HepG2 (cell line): ENCODE measurements at regions not wholly inside any gene's neighbourhood (a gene's known extent, or its start where the extent isn't known, plus 50 kb on each side); places are given as distances from the start of the nearest gene placed in this dataset.

Experiments used
- ATAC-seq: fragments of 200-7000 bp; cut with Tn5 transposase; 3 replicates; pipeline ENCODE4 v1.9.1; 2020; ENCODE audit warnings: mild to moderate bottlenecking, moderate library complexity
- BruUV-seq: library from RNA; stranded (reverse); fragments of 400-500 nt; replicated peaks from 2 replicates; lab custom pipeline; 2021; lab: Mats Ljungman, UMichigan
- CTCF ChIA-PET: fragments of 300-600 bp; formaldehyde crosslinking; extraction: SDS; loops from one replicate; lab custom pipeline; 2021; ENCODE audit warnings: low total read pairs, inconsistent platforms, low intra/inter-chr PET ratio; lab: Yijun Ruan, JAX
- POLR2A ChIA-PET: fragments of 350-600 bp; sonication (Branson Sonifier 250); formaldehyde crosslinking; loops from one replicate; lab custom pipeline; 2020; ENCODE audit warnings: antibody characterized with exemption, inconsistent platforms; lab: Yijun Ruan, JAX
- DNase-seq: peaks from one replicate; pipeline ENCODE4 v3.0.0-alpha.2; 2015; ENCODE audit warnings: low spot score
- FAIRE-seq: peaks from 3 replicates; lab custom pipeline; 2011; peaks lifted over from hg19 to GRCh38; lab: Jason Lieb, UNC
- H2AFZ ChIP-seq: one replicate; pipeline ENCODE4 v1.6.1; 2011; ENCODE audit warnings: low read length, inconsistent platforms
- H3K27ac ChIP-seq: fragments of 300-600 bp; 3 replicates; pipeline ENCODE4 v1.8.0; 2011; ENCODE audit warnings: mixed run types, mild to moderate bottlenecking, mixed read lengths, low read length, inconsistent platforms; ENCODE audit not compliant: insufficient read depth; ENCODE audit errors: extremely low read length
- H3K27me3 ChIP-seq, 2 experiments: fragments of 200-600 bp in 1 of 2; 2 replicates in 1 of 2; 3 replicates in 1 of 2; pipeline versions ENCODE4 v1.6.0 to v1.8.0; 2011; ENCODE audit warnings: low read length in 2 of 2, mild to moderate bottlenecking in 2 of 2, moderate library complexity in 2 of 2, inconsistent platforms in 1 of 2; ENCODE audit not compliant: insufficient read depth in 2 of 2, control insufficient read depth in 1 of 2
- H3K36me3 ChIP-seq, 2 experiments: fragments of 200-600 bp in 1 of 2; replicated peaks in 1 of 2; 2 replicates in 1 of 2; 3 replicates in 1 of 2; pipeline versions ENCODE4 v1.5.1 to v1.8.0; 2011; ENCODE audit warnings: low read length in 2 of 2, inconsistent platforms in 1 of 2; ENCODE audit not compliant: insufficient read depth in 2 of 2, control insufficient read depth in 1 of 2
- H3K4me1 ChIP-seq: 2 replicates; pipeline ENCODE4 v1.5.1; 2012; ENCODE audit warnings: low read length, inconsistent platforms; ENCODE audit not compliant: insufficient read depth
- H3K4me2 ChIP-seq: 2 replicates; pipeline ENCODE4 v1.6.0; 2011; ENCODE audit warnings: low read depth, low read length, inconsistent platforms
- H3K4me3 ChIP-seq, 3 experiments: fragments of 200-600 bp in 1 of 3; sonication (generic), shearing (Covaris generic) in 1 of 3; replicated peaks in 1 of 3; 2 replicates each; pipeline ENCODE4 v1.5.1; 2011 to 2016; ENCODE audit warnings: low read length in 3 of 3, inconsistent platforms in 2 of 3, low read depth in 2 of 3, mild to moderate bottlenecking in 2 of 3, control low read depth in 1 of 3, mixed read lengths in 1 of 3; ENCODE audit not compliant: insufficient read depth in 1 of 3
- H3K79me2 ChIP-seq: one replicate; pipeline ENCODE4 v1.6.1; 2011; ENCODE audit warnings: low read length, inconsistent platforms; ENCODE audit not compliant: insufficient read depth
- H3K9ac ChIP-seq: 2 replicates; pipeline ENCODE4 v1.6.0; 2011; ENCODE audit warnings: mild to moderate bottlenecking, low read depth, low read length, inconsistent platforms; ENCODE audit not compliant: insufficient read depth
- H3K9me3 ChIP-seq: 2 replicates; pipeline ENCODE4 v1.5.1; 2012; ENCODE audit warnings: mild to moderate bottlenecking, low read length
- H4K20me1 ChIP-seq: 2 replicates; pipeline ENCODE4 v1.6.0; 2011; ENCODE audit warnings: inconsistent platforms, mild to moderate bottlenecking, low read length, moderate library complexity; ENCODE audit not compliant: insufficient read depth
- CBX2 ChIP-seq, 2 experiments: fragments of 200-600 bp in 1 of 2; sonication (generic); formaldehyde crosslinking in 1 of 2; IDR thresholded peaks; 2 replicates each; pipeline versions ENCODE4 v1.7.0 to v1.8.1; 2018 to 2022; ENCODE audit warnings: low read depth in 2 of 2, low read length in 1 of 2, mild to moderate bottlenecking in 1 of 2, missing genetic modification reagents in 1 of 2
- MAF1 ChIP-seq: sonication (generic); formaldehyde crosslinking; IDR thresholded peaks from 2 replicates; pipeline ENCODE4 v1.5.0; 2020; ENCODE audit warnings: missing genetic modification reagents, borderline replicate concordance
- NKX3-1 ChIP-seq: sonication (generic); formaldehyde crosslinking; IDR thresholded peaks from 2 replicates; pipeline ENCODE4 v1.5.0; 2020; ENCODE audit warnings: missing genetic modification reagents
- SAP130 ChIP-seq: IDR thresholded peaks from 2 replicates; pipeline ENCODE4 v1.6.1; 2016; ENCODE audit warnings: low read depth
- SOX5 ChIP-seq: IDR thresholded peaks from 2 replicates; pipeline ENCODE4 v1.6.1; 2016; ENCODE audit warnings: borderline replicate concordance
- ZNF136 ChIP-seq: sonication (generic); formaldehyde crosslinking; IDR thresholded peaks from 2 replicates; pipeline ENCODE4 v1.8.1; 2022; ENCODE audit warnings: low read depth, mild to moderate bottlenecking, moderate library complexity, missing genetic modification reagents
- ZNF816 ChIP-seq: sonication (generic); formaldehyde crosslinking; IDR thresholded peaks from 2 replicates; pipeline ENCODE4 v1.8.0; 2022; ENCODE audit warnings: missing genetic modification reagents, mild to moderate bottlenecking, borderline replicate concordance
- WGBS: methylation state at CpG from one replicate; pipeline ENCODE4 v1.1.6; 2017; ENCODE audit warnings: low lambda C conversion rate; 5-methylcytosine and 5-hydroxymethylcytosine counted together
- in situ Hi-C: cut with HindIII; loops from 2 replicates; pipeline ENCODE4 v1.10.0; 2017; ENCODE audit warnings: low pct_unique_long_range_greater_than_20kb; ENCODE audit not compliant: extremely low pct_ligation_motif_present
- intact Hi-C: fragments of 100-400 bp; cut with micrococcal nuclease; formaldehyde crosslinking; loops from one replicate; pipeline ENCODE4 v1.10.0; 2022; ENCODE audit not compliant: unreplicated experiment
- TF ChIP-seq, protein P1 (sequence below): sonication (generic); formaldehyde crosslinking; IDR thresholded peaks from 2 replicates; pipeline ENCODE4 v1.9.0; 2022; ENCODE audit warnings: low read depth, missing genetic modification reagents

DNA sequence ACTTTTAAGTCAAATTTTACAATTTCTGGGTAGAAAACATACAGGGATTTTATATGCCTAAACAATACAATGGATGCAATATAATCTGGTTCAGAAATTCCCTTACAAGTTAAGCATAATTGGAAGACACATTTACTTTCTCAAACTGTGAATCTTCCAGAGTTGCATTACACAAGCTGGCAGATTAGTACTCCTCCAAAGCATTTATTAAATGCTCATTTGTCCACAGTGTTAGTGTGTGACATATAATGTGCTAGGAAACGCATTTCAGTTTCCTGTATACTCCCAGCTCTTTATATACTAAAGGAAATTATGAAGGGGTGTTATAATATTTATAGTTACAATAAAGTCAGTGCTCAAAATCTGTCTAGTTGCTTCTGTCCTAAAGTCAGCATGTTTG, 239.0 kb upstream of the FIGN start:
- ATAC-seq (no peak), FAIRE-seq (no peak)
- H3K36me3 ChIP-seq = no peaks in the 10 kb centered on the region
- no peaks in the 10 kb centered on the region for H4K20me1 ChIP-seq
- intact Hi-C loops = no loop called here
- H3K27me3 ChIP-seq = no peaks in the 10 kb centered on the region; a peak in 1 of 5 replicates
- H3K27ac ChIP-seq = no peak overlapping the region
- POLR2A ChIA-PET = no interaction called here
- CTCF ChIA-PET = no interaction called here
- H3K9me3 ChIP-seq = no peaks in the 10 kb centered on the region
- 4% methylated on average over 1 of the region's 1 CpG for whole genome bisulfite sequencing
- TF ChIP-seq SOX5 (no peak), CBX2 (IDR thresholded peaks at IDR 0.05; ENCODE audit: low read depth, low read length) (no peak), CBX2 (CRISPR knock-in tag; IDR thresholded peaks at IDR 0.05; ENCODE audit: low read depth) (no peak), ZNF816 (CRISPR knock-in tag) (no peak), ZNF136 (CRISPR knock-in tag) (no peak), MAF1 (no peak)
- TF ChIP-seq, all 625 proteins: peak for 0
- H3K4me1 ChIP-seq = no peaks in the 10 kb centered on the region
- no peak overlapping the region for H3K4me3 ChIP-seq
- BruUV-seq = no TSS peak
- no peak overlapping the region for H3K4me2 ChIP-seq
- in situ Hi-C loops = no loop called here
- H3K79me2 ChIP-seq = no peaks in the 10 kb centered on the region
- no peak overlapping the region for H2AFZ ChIP-seq
- H3K9ac ChIP-seq = no peak overlapping the region
- DNase-seq = no peak

- Histone ChIP-seq H3K27ac (no peak overlapping the region), H3K79me2 (no peaks in the 10 kb centered on the region), H3K9me3 (no peaks in the 10 kb centered on the region), H3K9ac (no peak overlapping the region), H2AFZ (no peak overlapping the region), H4K20me1 (no peaks in the 10 kb centered on the region), H3K36me3 (no peaks in the 10 kb centered on the region), H3K4me1 (no peaks in the 10 kb centered on the region), H3K4me3 (no peak overlapping the region), H3K27me3 (peaks cover 0 to 2% of the 10 kb centered on the region in 2 experiments; a peak in 1 of 5 replicates), H3K4me2 (no peak overlapping the region)
- no peak for FAIRE-seq
- ATAC-seq = no peak
- intact Hi-C loops (no loop called here), in situ Hi-C loops (no loop called here)
- no peak for DNase-seq
- CTCF ChIA-PET = no interaction called here
- TF ChIP-seq, protein P1, sequence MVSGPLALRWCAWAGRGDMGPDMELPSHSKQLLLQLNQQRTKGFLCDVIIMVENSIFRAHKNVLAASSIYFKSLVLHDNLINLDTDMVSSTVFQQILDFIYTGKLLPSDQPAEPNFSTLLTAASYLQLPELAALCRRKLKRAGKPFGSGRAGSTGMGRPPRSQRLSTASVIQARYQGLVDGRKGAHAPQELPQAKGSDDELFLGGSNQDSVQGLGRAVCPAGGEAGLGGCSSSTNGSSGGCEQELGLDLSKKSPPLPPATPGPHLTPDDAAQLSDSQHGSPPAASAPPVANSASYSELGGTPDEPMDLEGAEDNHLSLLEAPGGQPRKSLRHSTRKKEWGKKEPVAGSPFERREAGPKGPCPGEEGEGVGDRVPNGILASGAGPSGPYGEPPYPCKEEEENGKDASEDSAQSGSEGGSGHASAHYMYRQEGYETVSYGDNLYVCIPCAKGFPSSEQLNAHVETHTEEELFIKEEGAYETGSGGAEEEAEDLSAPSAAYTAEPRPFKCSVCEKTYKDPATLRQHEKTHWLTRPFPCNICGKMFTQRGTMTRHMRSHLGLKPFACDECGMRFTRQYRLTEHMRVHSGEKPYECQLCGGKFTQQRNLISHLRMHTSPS = no peak
- no peak for TF ChIP-seq SAP130 (CRISPR knock-in tag)
- no peak for TF ChIP-seq NKX3-1 (CRISPR knock-in tag)
- 5% methylated on average over 4 of the region's 4 CpGs for WGBS
- POLR2A ChIA-PET = no interaction called here
- BruUV-seq = no TSS peak
Observed at GRCh38 chr2:163970058-163970813, 234.4 kb upstream of the FIGN start.
